Aorta (tissue), 5 donors: ENCODE measurements at regions not wholly inside any gene's neighbourhood (a gene's known extent, or its start where the extent isn't known, plus 50 kb on each side); places are given as distances from the start of the nearest gene placed in this dataset.

ENCODE experiments used
- ATAC-seq: fragments of 200-7000 bp; cut with Tn5 transposase; one replicate; pipeline ENCODE4 v1.9.1; 2022; ENCODE audit warnings: moderate library complexity; ENCODE audit not compliant: low FRiP score
- DNase-seq, 2 donors: peaks; one replicate each; pipeline ENCODE4 v3.0.0-alpha.2; 2020
- H3K27ac ChIP-seq, 2 donors: one replicate each; pipeline ENCODE4 v1.5.1; 2013; ENCODE audit warnings: low read length in 2 of 2, mild to moderate bottlenecking in 2 of 2, moderate library complexity in 2 of 2, control low read depth in 1 of 2, inconsistent platforms in 1 of 2, low read depth in 1 of 2
- H3K27me3 ChIP-seq, 2 donors: one replicate each; pipeline ENCODE4 v1.6.1; 2013; ENCODE audit warnings: control low read depth in 1 of 2, low read length in 1 of 2, mild to moderate bottlenecking in 1 of 2, moderate library complexity in 1 of 2; ENCODE audit not compliant: insufficient read depth in 2 of 2, control insufficient read depth in 1 of 2
- H3K36me3 ChIP-seq, 2 donors: one replicate each; pipeline ENCODE4 v1.6.1; 2013; ENCODE audit warnings: control low read depth in 1 of 2, low read length in 1 of 2, mild to moderate bottlenecking in 1 of 2; ENCODE audit not compliant: insufficient read depth in 2 of 2, control insufficient read depth in 1 of 2
- H3K4me1 ChIP-seq, 2 donors: one replicate each; pipeline ENCODE4 v1.6.1; 2013; ENCODE audit warnings: low read length in 2 of 2, control low read depth in 1 of 2, mild to moderate bottlenecking in 1 of 2, moderate library complexity in 1 of 2; ENCODE audit not compliant: insufficient read depth in 2 of 2, control insufficient read depth in 1 of 2
- H3K4me3 ChIP-seq, 2 donors: one replicate each; pipeline ENCODE4 v1.5.1; 2013; ENCODE audit warnings: low read length in 2 of 2, control low read depth in 1 of 2, mild to moderate bottlenecking in 1 of 2
- H3K9me3 ChIP-seq: one replicate; pipeline ENCODE4 v1.6.1; 2013; ENCODE audit warnings: mild to moderate bottlenecking, low read length; ENCODE audit not compliant: control insufficient read depth
- WGBS, 2 donors: extraction: QIAGEN DNeasy Blood & Tissue Kit; methylation state at CpG; one replicate each; pipeline ENCODE4 v1.1.7; 2013; 5-methylcytosine and 5-hydroxymethylcytosine counted together
- intact Hi-C, 2 donors: fragments of 100-400 bp; cut with DNase I; formaldehyde crosslinking; loops; one replicate each; pipeline versions ENCODE4 v1.14.2 to v1.15.0; 2022
- donor health status: healthy with polysubstance abuse.
- donor health status: Bipolar disorder and iron deficiency.
- donor health status: DM: no; HTN: no; CAD: no.
- donor health status: DM: no; HTN: no; CAD: no.
- donor health status: DM: yes; HTN: yes; CAD: no.

- Histone ChIP-seq H3K36me3 (no peaks in the 10 kb centered on the region), H3K27me3 (no peaks in the 10 kb centered on the region), H3K4me1 (no peaks in the 10 kb centered on the region), H3K27ac (no peak overlapping the region), H3K4me3 (no peak overlapping the region), H3K9me3 (no peaks in the 10 kb centered on the region)
- intact Hi-C loops = no loop called here
- DNase-seq = no peak
- ATAC-seq = no peak
These were observed 297.2 kb downstream of the ARPP21 start for GRCh38 chr3:35936571-35936970.

DNA sequence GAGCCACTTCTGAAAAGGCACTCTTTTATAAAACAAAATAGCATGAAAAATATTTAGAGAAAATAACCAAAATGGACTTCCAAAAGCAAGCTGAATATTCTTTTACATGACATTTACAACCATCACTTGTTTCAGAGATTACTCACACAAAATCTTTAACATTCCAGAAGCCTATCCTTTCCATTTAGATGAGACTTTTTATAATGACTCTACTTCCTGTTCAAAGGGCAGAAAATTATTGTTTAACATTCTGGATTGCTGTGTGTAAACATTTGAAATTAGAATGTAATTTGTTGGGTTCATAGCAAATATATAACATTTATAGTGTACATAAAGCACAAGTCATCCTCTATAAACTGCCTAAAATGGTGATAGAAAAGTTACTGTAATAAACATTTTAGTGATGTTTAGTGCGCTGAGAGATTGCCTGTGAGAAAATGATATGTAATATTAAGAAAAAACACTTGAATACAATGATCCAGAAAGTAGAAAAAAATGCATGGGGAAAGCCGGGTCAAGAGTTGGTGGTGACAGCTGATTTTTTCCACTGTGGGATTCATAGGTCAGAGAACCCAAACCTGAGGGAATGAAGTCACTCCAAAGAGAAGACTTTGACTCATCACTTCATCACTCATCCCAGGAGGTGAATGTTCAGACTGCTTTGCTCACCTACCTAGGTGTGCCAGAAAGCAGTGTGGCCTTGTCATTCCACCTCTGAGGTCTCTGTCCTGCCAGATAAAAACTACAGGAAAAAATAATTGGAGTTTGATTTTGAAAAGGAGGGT, 305.8 kb downstream of the ARPP21 start:
- ATAC-seq = no peak
- intact Hi-C loops = no loop called here
- no peaks in the 10 kb centered on the region for H3K4me1 ChIP-seq
- no peak for DNase-seq
- H3K27me3 ChIP-seq = no peaks in the 10 kb centered on the region
- H3K36me3 ChIP-seq = no peaks in the 10 kb centered on the region
- H3K27ac ChIP-seq = no peak overlapping the region
- WGBS, 2 donors = 90 to 93% methylated on average over 2 of the region's 2 CpGs
- H3K4me3 ChIP-seq = no peak overlapping the region
- no peaks in the 10 kb centered on the region for H3K9me3 ChIP-seq

GRCh38 chr3:35946121-35946853, 307.0 kb downstream of the ARPP21 start:
- DNase-seq = no peak
- intact Hi-C loops = no loop called here
- Histone ChIP-seq H3K4me1 (no peaks in the 10 kb centered on the region), H3K36me3 (no peaks in the 10 kb centered on the region), H3K27me3 (no peaks in the 10 kb centered on the region), H3K27ac (no peak overlapping the region), H3K9me3 (no peaks in the 10 kb centered on the region), H3K4me3 (peak overlapping the region in 1 of 2 donors; percentile 26)
- WGBS, 2 donors = 20% methylated on average over 8 of the region's 8 CpGs
- no peak for ATAC-seq

GRCh38 chr3:35946854-35947515, 307.7 kb downstream of the ARPP21 start:
- WGBS, 2 donors = 93 to 100% methylated on average over 2 of the region's 2 CpGs
- Histone ChIP-seq H3K27me3 (no peaks in the 10 kb centered on the region), H3K27ac (no peak overlapping the region), H3K36me3 (no peaks in the 10 kb centered on the region), H3K4me1 (no peaks in the 10 kb centered on the region), H3K9me3 (no peaks in the 10 kb centered on the region), H3K4me3 (no peak overlapping the region)
- intact Hi-C loops = no loop called here
- ATAC-seq (peak; percentile 15), DNase-seq (no peak)

DNA sequence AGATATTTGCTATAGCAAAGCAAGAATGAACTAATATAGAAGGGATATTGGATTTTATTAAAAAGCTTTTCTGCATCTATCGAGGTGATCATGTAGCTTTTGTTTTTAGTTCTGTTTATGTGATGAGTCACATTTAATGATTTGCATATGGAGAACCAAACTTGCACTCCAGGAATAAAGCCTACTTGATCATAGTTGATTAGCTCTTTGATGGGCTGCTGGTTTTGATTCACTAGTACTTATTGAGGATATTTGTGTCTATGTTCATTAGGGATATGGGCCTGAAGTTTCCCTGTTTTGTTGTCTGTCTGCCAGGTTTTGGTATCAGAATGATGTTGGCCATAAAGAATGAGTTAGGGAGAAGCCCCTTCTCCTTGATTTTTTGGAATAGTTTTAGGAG, 310.7 kb downstream of the ARPP21 start:
- DNase-seq = no peak
- intact Hi-C loops = no loop called here
- Histone ChIP-seq H3K27me3 (no peaks in the 10 kb centered on the region), H3K4me3 (no peak overlapping the region), H3K4me1 (no peaks in the 10 kb centered on the region), H3K27ac (no peak overlapping the region), H3K9me3 (no peaks in the 10 kb centered on the region), H3K36me3 (no peaks in the 10 kb centered on the region)
- 96 to 98% methylated on average over 1 of the region's 1 CpG for WGBS, 2 donors
- no peak for ATAC-seq

DNA sequence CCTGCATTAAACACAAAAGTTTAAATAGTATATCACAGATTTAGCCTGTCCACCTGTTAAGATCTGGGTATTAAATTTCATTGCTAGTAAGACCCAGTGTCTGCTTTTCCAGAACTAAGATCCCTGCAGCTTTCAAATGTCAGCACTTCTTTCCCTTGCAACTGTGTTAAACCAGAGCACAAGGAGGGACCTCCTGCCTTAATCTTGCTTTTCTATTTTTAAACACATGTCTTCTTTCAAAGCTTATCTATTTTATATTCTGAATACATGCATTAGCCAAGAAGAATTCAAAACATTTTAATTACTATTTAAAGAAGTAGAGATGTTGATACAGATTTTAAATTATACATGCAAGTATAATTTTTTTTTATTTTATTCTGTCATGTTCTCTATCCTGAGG, 315.1 kb downstream of the ARPP21 start:
- H3K4me1 ChIP-seq = no peaks in the 10 kb centered on the region
- no peaks in the 10 kb centered on the region for H3K27me3 ChIP-seq
- DNase-seq (no peak), ATAC-seq (no peak)
- no peak overlapping the region for H3K27ac ChIP-seq
- no peaks in the 10 kb centered on the region for H3K9me3 ChIP-seq
- no peak overlapping the region for H3K4me3 ChIP-seq
- intact Hi-C loops = no loop called here
- no peaks in the 10 kb centered on the region for H3K36me3 ChIP-seq

GRCh38 chr3:35965908-35966307, 326.6 kb downstream of the ARPP21 start:
- H3K27me3 ChIP-seq = no peaks in the 10 kb centered on the region
- H3K27ac ChIP-seq = no peak overlapping the region
- no peaks in the 10 kb centered on the region for H3K9me3 ChIP-seq
- DNase-seq = no peak
- H3K4me1 ChIP-seq = no peaks in the 10 kb centered on the region
- H3K36me3 ChIP-seq = no peaks in the 10 kb centered on the region
- 0 to 1% methylated on average over 2 of the region's 2 CpGs for WGBS, 2 donors
- intact Hi-C loops = loop anchor here (1.0 to 5.0 kb wide), 3 partner anchors 411 to 735 kb away; no protein-coding TSS in a partner anchor
- ATAC-seq = peak; percentile 82
- H3K4me3 ChIP-seq = no peak overlapping the region

GRCh38 chr3:35966629-35967464, 327.5 kb downstream of the ARPP21 start:
- H3K9me3 ChIP-seq = no peaks in the 10 kb centered on the region
- H3K4me1 ChIP-seq = peaks cover 0 to 3% of the 10 kb centered on the region in 2 donors
- ATAC-seq = no peak
- no peaks in the 10 kb centered on the region for H3K27me3 ChIP-seq
- H3K4me3 ChIP-seq = no peak overlapping the region
- no peak overlapping the region for H3K27ac ChIP-seq
- intact Hi-C loops = loop anchor here (1.0 to 5.0 kb wide), 3 partner anchors 410 to 734 kb away; no protein-coding TSS in a partner anchor
- no peak for DNase-seq
- no peaks in the 10 kb centered on the region for H3K36me3 ChIP-seq
- 96 to 97% methylated on average over 3 of the region's 3 CpGs for WGBS, 2 donors
